H7 (cell line): ENCODE measurements at regions not wholly inside any gene's neighbourhood (a gene's known extent, or its start where the extent isn't known, plus 50 kb on each side); places are given as distances from the start of the nearest gene placed in this dataset.

Experiments used
- DNase-seq: peaks from one replicate; pipeline ENCODE4 v3.0.0; 2012
- H3K27me3 ChIP-seq: 2 replicates; pipeline ENCODE4 v1.6.0; 2011; ENCODE audit warnings: mild to moderate bottlenecking, low read length; ENCODE audit not compliant: control insufficient read depth, insufficient read depth
- H3K36me3 ChIP-seq: replicated peaks from 2 replicates; pipeline ENCODE4 v1.5.1; 2011; ENCODE audit warnings: low read length; ENCODE audit not compliant: control insufficient read depth, insufficient read depth
- H3K4me3 ChIP-seq: 2 replicates; pipeline ENCODE4 v1.5.1; 2011; ENCODE audit warnings: low read depth, mild to moderate bottlenecking, control low read depth, low read length, moderate library complexity; ENCODE audit not compliant: insufficient read depth

GRCh38 chr3:124384527-124384926, 345.7 kb upstream of the UMPS start:
- no peak for DNase-seq
- no peaks in the 10 kb centered on the region for H3K36me3 ChIP-seq
- no peaks in the 10 kb centered on the region for H3K27me3 ChIP-seq
- H3K4me3 ChIP-seq: no peak overlapping the region

- DNase-seq: no peak
- Histone ChIP-seq H3K36me3 (no peaks in the 10 kb centered on the region), H3K27me3 (no peaks in the 10 kb centered on the region), H3K4me3 (no peak overlapping the region)
These were observed 344.3 kb upstream of the UMPS start for GRCh38 chr3:124385996-124386395.

- Histone ChIP-seq H3K4me3 (no peak overlapping the region), H3K27me3 (no peaks in the 10 kb centered on the region), H3K36me3 (no peaks in the 10 kb centered on the region)
- DNase-seq: no peak
These were observed 343.2 kb upstream of the UMPS start for GRCh38 chr3:124386996-124387595.

- H3K36me3 ChIP-seq: no peaks in the 10 kb centered on the region
- no peak for DNase-seq
- H3K4me3 ChIP-seq: no peak overlapping the region
- H3K27me3 ChIP-seq: no peaks in the 10 kb centered on the region
These were observed 338.5 kb upstream of the UMPS start for GRCh38 chr3:124391774-124392173.

- no peak overlapping the region for H3K4me3 ChIP-seq
- H3K27me3 ChIP-seq: no peaks in the 10 kb centered on the region
- DNase-seq: no peak
- H3K36me3 ChIP-seq: no peaks in the 10 kb centered on the region
These were observed 336.9 kb upstream of the UMPS start for GRCh38 chr3:124393340-124393739.

- no peak for DNase-seq
- Histone ChIP-seq H3K36me3 (no peaks in the 10 kb centered on the region), H3K4me3 (no peak overlapping the region), H3K27me3 (no peaks in the 10 kb centered on the region)
These were observed 335.1 kb upstream of the UMPS start for GRCh38 chr3:124395162-124395561.

- Histone ChIP-seq H3K27me3 (no peaks in the 10 kb centered on the region), H3K4me3 (no peak overlapping the region), H3K36me3 (no peaks in the 10 kb centered on the region)
- DNase-seq: no peak
These were observed 334.5 kb upstream of the UMPS start for GRCh38 chr3:124395584-124396338.

GRCh38 chr3:124396339-124396950, 333.8 kb upstream of the UMPS start:
- DNase-seq: no peak
- H3K4me3 ChIP-seq: no peak overlapping the region
- no peaks in the 10 kb centered on the region for H3K27me3 ChIP-seq
- no peaks in the 10 kb centered on the region for H3K36me3 ChIP-seq

- no peak for DNase-seq
- H3K4me3 ChIP-seq: no peak overlapping the region
- no peaks in the 10 kb centered on the region for H3K27me3 ChIP-seq
- H3K36me3 ChIP-seq: no peaks in the 10 kb centered on the region
These were observed 333.2 kb upstream of the UMPS start for GRCh38 chr3:124397088-124397487.

- DNase-seq: no peak
- Histone ChIP-seq H3K4me3 (no peak overlapping the region), H3K36me3 (no peaks in the 10 kb centered on the region), H3K27me3 (no peaks in the 10 kb centered on the region)
These were observed 331.7 kb upstream of the UMPS start for GRCh38 chr3:124398594-124398993.

GRCh38 chr3:124401843-124402242, 328.4 kb upstream of the UMPS start:
- Histone ChIP-seq H3K4me3 (no peak overlapping the region), H3K36me3 (no peaks in the 10 kb centered on the region), H3K27me3 (no peaks in the 10 kb centered on the region)
- no peak for DNase-seq

GRCh38 chr3:124402791-124403190, 327.5 kb upstream of the UMPS start:
- no peaks in the 10 kb centered on the region for H3K27me3 ChIP-seq
- no peaks in the 10 kb centered on the region for H3K36me3 ChIP-seq
- H3K4me3 ChIP-seq: no peak overlapping the region
- DNase-seq: no peak

- H3K36me3 ChIP-seq: no peaks in the 10 kb centered on the region
- no peak for DNase-seq
- no peaks in the 10 kb centered on the region for H3K27me3 ChIP-seq
- no peak overlapping the region for H3K4me3 ChIP-seq
These were observed 325.6 kb upstream of the UMPS start for GRCh38 chr3:124404621-124405020.

GRCh38 chr3:124407260-124407659, 323.0 kb upstream of the UMPS start:
- no peaks in the 10 kb centered on the region for H3K27me3 ChIP-seq
- no peak overlapping the region for H3K4me3 ChIP-seq
- no peaks in the 10 kb centered on the region for H3K36me3 ChIP-seq
- no peak for DNase-seq

GRCh38 chr3:124409650-124410275, 320.5 kb upstream of the UMPS start:
- Histone ChIP-seq H3K36me3 (no peaks in the 10 kb centered on the region), H3K4me3 (no peak overlapping the region), H3K27me3 (no peaks in the 10 kb centered on the region)
- DNase-seq: no peak
